GM12872 (cell line): ENCODE measurements at regions not wholly inside any gene's neighbourhood (a gene's known extent, or its start where the extent isn't known, plus 50 kb on each side); places are given as distances from the start of the nearest gene placed in this dataset.

Experiments used
- CTCF ChIP-seq: IDR thresholded peaks from 3 replicates; pipeline ENCODE4 v1.5.1; 2011; ENCODE audit warnings: low read depth, mild to moderate bottlenecking, low read length, moderate library complexity; ENCODE audit not compliant: insufficient read depth

GRCh38 chr5:89840906-89841305 lies 568.6 kb downstream of the CETN3 start:
- TF ChIP-seq CTCF = no peak

- no peak for TF ChIP-seq CTCF
These were observed 578.9 kb downstream of the CETN3 start for GRCh38 chr5:89830691-89831090.

GRCh38 chr5:89827960-89828359 lies 581.6 kb downstream of the CETN3 start:
- no peak for TF ChIP-seq CTCF

- no peak for TF ChIP-seq CTCF
These were observed 582.2 kb downstream of the CETN3 start for GRCh38 chr5:89827359-89827758.

- no peak for TF ChIP-seq CTCF
These were observed 582.6 kb downstream of the CETN3 start for GRCh38 chr5:89826938-89827337.

- no peak for TF ChIP-seq CTCF
These were observed 586.5 kb downstream of the CETN3 start for GRCh38 chr5:89823046-89823445.

GRCh38 chr5:89817841-89818240 lies 591.7 kb downstream of the CETN3 start:
- TF ChIP-seq CTCF = no peak

GRCh38 chr5:89816038-89816437 lies 593.5 kb downstream of the CETN3 start:
- TF ChIP-seq CTCF = no peak
